BLaER1 treated with 17β-estradiol and CSF1 and Interleukin-3, amounts not matched to agents 10 nM and 100 nM (cell line): ENCODE measurements at regions not wholly inside any gene's neighbourhood (a gene's known extent, or its start where the extent isn't known, plus 50 kb on each side); places are given as distances from the start of the nearest gene placed in this dataset.
A peak's percentile ranks its signal among the peaks of the same experiment; 100 is the strongest.
"Not testable (repeated sequence)": the region's sequence is repeated elsewhere in the genome, so short reads cannot be mapped to it uniquely, and the experiment has no call there.

ENCODE experiments used
- H3K27ac ChIP-seq, 11 experiments: shearing (Covaris generic); formaldehyde crosslinking; 2 replicates each; pipeline ENCODE4 v1.8.1; 2022
- H3K27me3 ChIP-seq, 11 experiments: shearing (Covaris generic); formaldehyde crosslinking; 2 replicates each; pipeline ENCODE4 v1.8.1; 2022
- H3K36me3 ChIP-seq, 11 experiments: shearing (Covaris generic); formaldehyde crosslinking; 2 replicates each; pipeline ENCODE4 v1.8.1; 2022
- H3K4me1 ChIP-seq, 10 experiments: shearing (Covaris generic); formaldehyde crosslinking; 2 replicates each; pipeline ENCODE4 v1.8.1; 2022
- H3K4me2 ChIP-seq, 11 experiments: shearing (Covaris generic); formaldehyde crosslinking; 2 replicates each; pipeline ENCODE4 v1.8.1; 2022
- H3K4me3 ChIP-seq, 10 experiments: shearing (Covaris generic); formaldehyde crosslinking; 2 replicates each; pipeline ENCODE4 v1.8.1; 2022
- H3K9ac ChIP-seq, 11 experiments: shearing (Covaris generic); formaldehyde crosslinking; 2 replicates each; pipeline ENCODE4 v1.8.1; 2022
- H3K9me3 ChIP-seq, 11 experiments: shearing (Covaris generic); formaldehyde crosslinking; replicated peaks in 1 of 11; 2 replicates each; pipeline ENCODE4 v1.8.1; 2022
- H4K20me1 ChIP-seq, 11 experiments: shearing (Covaris generic); formaldehyde crosslinking; 2 replicates each; pipeline ENCODE4 v1.8.1; 2022
- Cebpa-rat ChIP-seq, 11 experiments: shearing (Covaris generic); IDR thresholded peaks; 2 replicates each; pipeline ENCODE4 v1.8.1; 2022

GRCh38 chr16:31581065-31581464 lies 53.4 kb downstream of the AHSP start:
- H3K27me3 ChIP-seq, H3K4me2 ChIP-seq, H4K20me1 ChIP-seq, H3K27ac ChIP-seq, H3K9ac ChIP-seq, H3K36me3 ChIP-seq, H3K4me1 ChIP-seq, H3K4me3 ChIP-seq: not testable (repeated sequence)
- H3K9me3 ChIP-seq, result peaks cover 55 to 94% (median 69%) of the 10 kb centered on the region in 11 experiments

GRCh38 chr16:31601737-31602384 lies 74.2 kb downstream of the AHSP start:
- not testable (repeated sequence) for H3K27ac ChIP-seq, H3K36me3 ChIP-seq, H3K9ac ChIP-seq, H4K20me1 ChIP-seq, H3K4me1 ChIP-seq, H3K4me2 ChIP-seq, H3K27me3 ChIP-seq
- peak overlapping the region in 1 of 10 experiments; percentile 17; a peak in 1 of 20 replicates for H3K4me3 ChIP-seq
- peaks cover 90 to 100% (median 98%) of the 10 kb centered on the region in 11 experiments for H3K9me3 ChIP-seq

- Histone ChIP-seq H3K4me2 (no peak overlapping the region), H3K27me3 (no peaks in the 10 kb centered on the region), H3K9ac (no peak overlapping the region), H3K36me3 (no peaks in the 10 kb centered on the region), H3K4me3 (no peak overlapping the region), H3K4me1 (no peaks in the 10 kb centered on the region), H3K27ac (no peak overlapping the region), H3K9me3 (peaks cover 37 to 82% (median 53%) of the 10 kb centered on the region in 11 experiments), H4K20me1 (no peaks in the 10 kb centered on the region)
- no peak for TF ChIP-seq Cebpa-rat (IDR thresholded peaks at IDR 0.05)
These were observed 90.4 kb downstream of the AHSP start for GRCh38 chr16:31618130-31618529.

DNA sequence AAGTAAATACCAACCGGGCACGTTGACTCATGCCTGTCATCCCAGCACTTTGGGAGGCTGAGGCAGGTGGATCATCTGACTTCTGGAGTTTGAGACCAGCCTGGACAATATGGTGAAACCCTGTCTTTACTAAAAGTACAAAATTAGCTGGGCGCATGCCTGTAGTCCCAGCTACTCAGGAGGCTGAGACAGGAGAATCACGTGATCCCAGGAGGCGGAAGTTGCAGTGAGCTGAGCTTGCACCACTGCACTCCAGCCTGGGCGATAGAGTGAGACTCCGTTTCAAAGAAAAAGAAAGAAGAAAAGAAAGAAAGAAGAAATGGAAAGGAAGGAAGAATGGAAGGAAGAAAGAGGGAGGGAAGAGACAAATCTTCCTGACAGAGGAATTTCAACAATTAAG lies 108.7 kb downstream of the AHSP start:
- no peaks in the 10 kb centered on the region for H3K36me3 ChIP-seq
- H3K27me3 ChIP-seq, result no peaks in the 10 kb centered on the region
- peaks cover 0 to 23% (median 12%) of the 10 kb centered on the region in 11 experiments; a peak in 8 of 22 replicates for H3K9me3 ChIP-seq
- no peak for TF ChIP-seq Cebpa-rat (IDR thresholded peaks at IDR 0.05)
- H3K4me3 ChIP-seq, result no peak overlapping the region
- no peaks in the 10 kb centered on the region for H4K20me1 ChIP-seq
- H3K27ac ChIP-seq, result no peak overlapping the region
- no peak overlapping the region for H3K4me2 ChIP-seq
- H3K4me1 ChIP-seq, result no peaks in the 10 kb centered on the region
- H3K9ac ChIP-seq, result no peak overlapping the region

GRCh38 chr16:31641279-31641678 lies 113.6 kb downstream of the AHSP start:
- no peak overlapping the region for H3K27ac ChIP-seq
- H3K4me1 ChIP-seq, result no peaks in the 10 kb centered on the region
- no peak overlapping the region for H3K9ac ChIP-seq
- H3K36me3 ChIP-seq, result no peaks in the 10 kb centered on the region
- TF ChIP-seq Cebpa-rat (IDR thresholded peaks at IDR 0.05), result no peak
- H3K4me2 ChIP-seq, result no peak overlapping the region
- H3K27me3 ChIP-seq, result no peaks in the 10 kb centered on the region
- no peak overlapping the region for H3K4me3 ChIP-seq
- H4K20me1 ChIP-seq, result no peaks in the 10 kb centered on the region
- H3K9me3 ChIP-seq, result peaks cover 0 to 18% (median 8%) of the 10 kb centered on the region in 11 experiments; a peak in 12 of 22 replicates

DNA sequence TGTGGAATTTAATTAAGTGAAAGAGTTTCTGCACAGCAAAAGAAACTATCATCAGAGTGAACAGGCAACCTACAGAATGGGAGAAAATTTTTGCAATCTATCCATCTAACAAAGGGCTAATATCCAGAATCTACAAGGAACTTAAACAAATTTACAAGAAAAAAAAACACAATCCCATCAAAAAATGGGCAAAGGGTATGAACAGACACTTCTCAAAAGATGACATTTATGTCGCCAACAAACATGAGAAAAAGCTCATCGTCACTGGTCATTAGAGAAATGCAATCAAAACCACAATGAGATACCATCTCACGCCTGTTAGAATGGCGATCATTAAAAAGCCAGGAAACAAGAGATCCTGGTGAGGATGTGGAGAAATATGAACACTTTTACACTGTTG lies 128.0 kb downstream of the AHSP start:
- not testable (repeated sequence) for H3K27ac ChIP-seq, H3K4me3 ChIP-seq, H3K4me1 ChIP-seq, H3K4me2 ChIP-seq, H3K9ac ChIP-seq, H3K36me3 ChIP-seq, H4K20me1 ChIP-seq, H3K27me3 ChIP-seq
- H3K9me3 ChIP-seq, result peaks cover 41 to 60% (median 48%) of the 10 kb centered on the region in 11 experiments

GRCh38 chr16:31664683-31665482 lies 137.2 kb downstream of the AHSP start:
- no peak overlapping the region for H3K9ac ChIP-seq
- peaks cover 0 to 11% (median 6%) of the 10 kb centered on the region in 10 experiments; a peak in 12 of 20 replicates for H3K4me1 ChIP-seq
- H3K27me3 ChIP-seq, result no peaks in the 10 kb centered on the region
- H3K36me3 ChIP-seq, result no peaks in the 10 kb centered on the region
- H3K4me3 ChIP-seq, result no peak overlapping the region
- H3K4me2 ChIP-seq, result no peak overlapping the region
- TF ChIP-seq Cebpa-rat (IDR thresholded peaks at IDR 0.05), result no peak
- H3K27ac ChIP-seq, result no peak overlapping the region
- no peaks in the 10 kb centered on the region for H4K20me1 ChIP-seq
- H3K9me3 ChIP-seq, result peaks cover 40 to 68% (median 52%) of the 10 kb centered on the region in 11 experiments

GRCh38 chr16:31674686-31675085 lies 147.0 kb downstream of the AHSP start:
- no peaks in the 10 kb centered on the region for H4K20me1 ChIP-seq
- no peaks in the 10 kb centered on the region for H3K27me3 ChIP-seq
- H3K36me3 ChIP-seq, result no peaks in the 10 kb centered on the region
- H3K9ac ChIP-seq, result no peak overlapping the region
- no peak overlapping the region for H3K4me2 ChIP-seq
- H3K4me1 ChIP-seq, result peaks cover 11 to 20% (median 16%) of the 10 kb centered on the region in 10 experiments
- H3K9me3 ChIP-seq, result peaks cover 31 to 53% (median 43%) of the 10 kb centered on the region in 11 experiments
- H3K27ac ChIP-seq, result no peak overlapping the region
- H3K4me3 ChIP-seq, result no peak overlapping the region
- no peak for TF ChIP-seq Cebpa-rat (IDR thresholded peaks at IDR 0.05)

DNA sequence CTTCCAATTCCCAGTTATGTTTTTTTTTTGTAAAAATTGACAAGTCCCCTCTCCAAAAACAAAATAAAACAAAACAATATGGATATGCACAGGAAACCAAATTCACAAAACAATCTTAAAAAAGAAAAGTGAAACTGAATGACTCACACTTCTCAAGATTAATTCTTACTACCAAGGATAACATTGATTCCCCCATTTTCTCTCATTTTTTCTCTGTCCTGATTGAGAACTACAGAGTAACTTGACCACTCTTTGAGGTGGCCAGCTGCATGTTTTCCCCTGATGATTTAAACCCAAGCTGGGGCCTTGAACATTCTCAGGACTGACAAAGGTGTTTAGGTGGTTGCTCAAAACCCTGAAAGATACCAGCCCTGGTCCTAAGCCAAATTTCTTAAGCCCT lies 149.0 kb downstream of the AHSP start:
- Histone ChIP-seq H3K27me3 (no peaks in the 10 kb centered on the region), H3K4me3 (no peak overlapping the region), H3K36me3 (no peaks in the 10 kb centered on the region), H3K4me1 (peaks cover 11 to 21% (median 19%) of the 10 kb centered on the region in 10 experiments), H4K20me1 (no peaks in the 10 kb centered on the region), H3K9me3 (peaks cover 23 to 48% (median 33%) of the 10 kb centered on the region in 11 experiments), H3K4me2 (peak overlapping the region in 6 of 11 experiments; percentile 4 to 27 (median 18); a peak in 1 of 22 replicates), H3K9ac (no peak overlapping the region), H3K27ac (peak overlapping the region in 4 of 11 experiments; percentile 6 to 26 (median 22); a peak in 2 of 22 replicates)
- no peak for TF ChIP-seq Cebpa-rat (IDR thresholded peaks at IDR 0.05)
